GM12878 (cell line): ENCODE measurements at regions not wholly inside any gene's neighbourhood (a gene's known extent, or its start where the extent isn't known, plus 50 kb on each side); places are given as distances from the start of the nearest gene placed in this dataset.
"Not testable (repeated sequence)": the region's sequence is repeated elsewhere in the genome, so short reads cannot be mapped to it uniquely, and the experiment has no call there.

Experiments used
- ATAC-seq: fragments of 200-7000 bp; cut with Tn5 transposase; 3 replicates; pipeline ENCODE4 v1.9.1; 2020; ENCODE audit warnings: mild to moderate bottlenecking, moderate library complexity
- BruUV-seq: library from RNA; stranded (reverse); fragments of 400-500 nt; replicated peaks from 2 replicates; lab custom pipeline; 2021; lab: Mats Ljungman, UMichigan
- CTCF ChIA-PET: fragments of 300-600 bp; sonication (Branson Sonifier 250); formaldehyde crosslinking; extraction: SDS; loops from one replicate; lab custom pipeline; 2021; ENCODE audit warnings: inconsistent platforms; lab: Yijun Ruan, JAX
- POLR2A ChIA-PET: fragments of 350-600 bp; formaldehyde crosslinking; extraction: SDS; loops from one replicate; lab custom pipeline; 2021; ENCODE audit warnings: inconsistent platforms; lab: Charles Lee
- RAD21 ChIA-PET: fragments of 300-600 bp; sonication (Branson Sonifier 250); formaldehyde crosslinking; loops from one replicate; lab custom pipeline; 2023; ENCODE audit warnings: antibody characterized with exemption; ENCODE audit not compliant: unreplicated experiment; lab: Charles Lee
- SMC1A ChIA-PET: fragments of 300-600 bp; sonication (Branson Sonifier 250); formaldehyde crosslinking; loops from one replicate; lab custom pipeline; 2023; ENCODE audit not compliant: unreplicated experiment, uncharacterized antibody; lab: Charles Lee
- DNase-seq: peaks from one replicate; pipeline ENCODE4 v3.0.0-alpha.2; 2011; ENCODE audit warnings: low read depth, low spot score
- FAIRE-seq: peaks from 3 replicates; lab custom pipeline; 2011; peaks lifted over from hg19 to GRCh38; lab: Jason Lieb, UNC
- H2AFZ ChIP-seq: 2 replicates; pipeline ENCODE4 v1.6.0; 2011; ENCODE audit warnings: low read depth, low read length, control low read depth; ENCODE audit not compliant: control insufficient read depth
- H3K27ac ChIP-seq: 2 replicates; pipeline ENCODE4 v1.5.1; 2011; ENCODE audit warnings: control low read depth; ENCODE audit not compliant: control insufficient read depth, insufficient read depth
- H3K27me3 ChIP-seq, 2 experiments: replicated peaks in 1 of 2; 2 replicates each; pipeline versions ENCODE4 v1.6.0 to v1.6.1; 2011; ENCODE audit warnings: low read length in 1 of 2; ENCODE audit not compliant: control insufficient read depth in 2 of 2, insufficient read depth in 2 of 2
- H3K36me3 ChIP-seq, 2 experiments: 2 replicates each; pipeline ENCODE4 v1.5.1; 2011; ENCODE audit warnings: low read length in 1 of 2; ENCODE audit not compliant: control insufficient read depth in 2 of 2, insufficient read depth in 2 of 2
- H3K4me1 ChIP-seq: 2 replicates; pipeline ENCODE4 v1.6.1; 2011; ENCODE audit warnings: mild to moderate bottlenecking, low read length, moderate library complexity, mixed read lengths; ENCODE audit not compliant: control insufficient read depth, insufficient read depth
- H3K4me2 ChIP-seq: 2 replicates; pipeline ENCODE4 v1.6.0; 2011; ENCODE audit warnings: control low read depth; ENCODE audit not compliant: control insufficient read depth, insufficient read depth
- H3K4me3 ChIP-seq: fragments of 200-600 bp; sonication (generic); 2 replicates; pipeline ENCODE4 v1.5.1; 2016
- H3K79me2 ChIP-seq: 2 replicates; pipeline ENCODE4 v1.6.0; 2011; ENCODE audit warnings: low read length; ENCODE audit not compliant: control insufficient read depth, insufficient read depth
- H3K9ac ChIP-seq: 2 replicates; pipeline ENCODE4 v1.8.0; 2011; ENCODE audit warnings: low read length, control low read depth, mixed read lengths; ENCODE audit not compliant: control insufficient read depth, insufficient read depth
- H3K9me3 ChIP-seq: replicated peaks from 3 replicates; pipeline ENCODE4 v1.5.1; 2011; ENCODE audit warnings: mild to moderate bottlenecking, low read length; ENCODE audit not compliant: control insufficient read depth, insufficient read depth
- H4K20me1 ChIP-seq: 2 replicates; pipeline ENCODE4 v1.6.0; 2011; ENCODE audit not compliant: control insufficient read depth, insufficient read depth
- ETV6 ChIP-seq, 2 experiments: fragments of 450-650 bp in 1 of 2; IDR thresholded peaks in 1 of 2; conservative IDR thresholded peaks in 1 of 2; 2 replicates each; pipeline ENCODE4 v1.6.1; 2014; ENCODE audit warnings: antibody characterized with exemption in 1 of 2, borderline replicate concordance in 1 of 2, low read depth in 1 of 2, mild to moderate bottlenecking in 1 of 2, moderate library complexity in 1 of 2
- JUNB ChIP-seq: IDR thresholded peaks from 2 replicates; pipeline ENCODE4 v1.6.1; 2016; ENCODE audit warnings: antibody characterized with exemption, mild to moderate bottlenecking
- NFYB ChIP-seq: IDR thresholded peaks from 2 replicates; pipeline ENCODE4 v1.6.1; 2011; ENCODE audit warnings: low read depth, mild to moderate bottlenecking, low read length, improper control_type of control experiment, moderate library complexity; ENCODE audit not compliant: insufficient read depth
- RAD21 ChIP-seq: IDR thresholded peaks from 2 replicates; pipeline ENCODE4 v1.6.1; 2011; ENCODE audit warnings: mild to moderate bottlenecking, low read depth, low read length, moderate library complexity; ENCODE audit not compliant: insufficient read depth
- RCOR1 ChIP-seq: conservative IDR thresholded peaks from 2 replicates; pipeline ENCODE4 v1.6.1; 2012; ENCODE audit warnings: low read depth, low read length, improper control_type of control experiment
- SMARCA5 ChIP-seq: fragments of 450-650 bp; IDR thresholded peaks from 2 replicates; pipeline ENCODE4 v1.6.1; 2017; ENCODE audit warnings: mild to moderate bottlenecking
- TAF1 ChIP-seq: IDR thresholded peaks from 2 replicates; pipeline ENCODE4 v1.6.1; 2011; ENCODE audit warnings: mild to moderate bottlenecking, low read depth, low read length, borderline replicate concordance
- WGBS: methylation state at CpG from one replicate; pipeline ENCODE4 v1.1.6; 2016; ENCODE audit warnings: low lambda C conversion rate; ENCODE audit not compliant: insufficient replicate concordance, insufficient coverage; ENCODE audit errors: missing lambda C conversion rate; 5-methylcytosine and 5-hydroxymethylcytosine counted together
- in situ Hi-C: fragments of 300-500 bp; cut with MboI; formaldehyde crosslinking; loops from 9 replicates; pipeline ENCODE4 v1.14.3; 2018; ENCODE audit warnings: mixed read lengths
- intact Hi-C: fragments of 100-400 bp; cut with micrococcal nuclease; formaldehyde crosslinking; loops from one replicate; pipeline ENCODE4 v1.14.2; 2022; ENCODE audit not compliant: unreplicated experiment
- TF ChIP-seq, protein P1 (sequence below): IDR thresholded peaks from 2 replicates; pipeline ENCODE4 v1.6.1; 2012; ENCODE audit warnings: low read length, inconsistent platforms
- TF ChIP-seq, protein P2 (sequence below): fragments of 450-650 bp; IDR thresholded peaks from 2 replicates; pipeline ENCODE4 v1.6.1; 2016; ENCODE audit warnings: mild to moderate bottlenecking, moderate library complexity, borderline replicate concordance
- TF ChIP-seq, protein P3 (sequence below): fragments of 450-650 bp; IDR thresholded peaks from 2 replicates; pipeline ENCODE4 v1.6.1; 2014; ENCODE audit warnings: mild to moderate bottlenecking

GRCh38 chr13:21290442-21291002 is 114.1 kb downstream of the MRPL57 start:
- H3K4me2 ChIP-seq, H3K4me3 ChIP-seq, POLR2A ChIA-PET, H3K27ac ChIP-seq, H3K79me2 ChIP-seq, BruUV-seq, ATAC-seq, FAIRE-seq, H3K9ac ChIP-seq, H3K36me3 ChIP-seq, CTCF ChIA-PET, H3K27me3 ChIP-seq, H3K4me1 ChIP-seq, H2AFZ ChIP-seq, H4K20me1 ChIP-seq, SMC1A ChIA-PET, H3K9me3 ChIP-seq, RAD21 ChIA-PET, DNase-seq: not testable (repeated sequence)
- WGBS: 54% methylated on average over 13 of the region's 13 CpGs
- intact Hi-C loops (loop anchor here (10.0 kb wide), 2 partner anchors 176 to 1504 kb away; no protein-coding TSS in a partner anchor), in situ Hi-C loops (loop anchor here (25.0 kb wide), 1 partner anchor 1497 kb away; no protein-coding TSS in a partner anchor)
- TF ChIP-seq JUNB: peak; percentile 86

DNA sequence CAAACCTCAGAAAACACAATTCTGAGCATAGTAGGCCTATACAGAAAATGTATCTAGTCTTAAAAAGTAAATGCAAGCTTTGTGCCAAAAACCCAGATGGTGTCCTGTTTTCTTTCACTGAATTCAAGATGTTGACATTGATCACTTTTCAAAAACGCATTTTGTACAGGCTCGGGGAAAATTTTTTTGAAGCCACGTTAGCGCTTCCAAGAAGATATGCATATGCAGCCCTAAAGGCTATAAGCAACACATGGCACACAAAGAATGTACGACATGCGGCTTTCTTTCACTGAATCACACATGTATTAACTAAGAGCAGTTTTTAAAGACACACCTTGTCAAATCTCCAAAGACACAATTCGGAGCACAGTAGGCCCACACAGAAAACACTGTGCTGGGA is 115.4 kb downstream of the MRPL57 start:
- Histone ChIP-seq H3K27me3 (no peaks in the 10 kb centered on the region), H2AFZ (no peak overlapping the region), H3K4me1 (no peaks in the 10 kb centered on the region), H3K79me2 (no peaks in the 10 kb centered on the region), H3K27ac (no peak overlapping the region), H3K4me2 (no peak overlapping the region), H3K9ac (no peak overlapping the region), H4K20me1 (no peaks in the 10 kb centered on the region), H3K4me3 (no peak overlapping the region), H3K9me3 (no peaks in the 10 kb centered on the region), H3K36me3 (no peaks in the 10 kb centered on the region)
- ChIA-PET SMC1A (interaction anchor here (1.0 kb wide), 1 partner anchor 73 kb away, joined by 3 read pairs; no protein-coding TSS in a partner anchor), CTCF (interaction anchor here (1.2 to 1.4 kb wide), 2 partner anchors 185 to 186 kb away, joined by 3 to 5 read pairs; no protein-coding TSS in a partner anchor), RAD21 (no interaction called here), POLR2A (no interaction called here)
- in situ Hi-C loops (loop anchor here (25.0 kb wide), 1 partner anchor 1495 kb away; no protein-coding TSS in a partner anchor), intact Hi-C loops (loop anchor here (10.0 kb wide), 2 partner anchors 177 to 1503 kb away; no protein-coding TSS in a partner anchor)
- DNase-seq (no peak), ATAC-seq (no peak), FAIRE-seq (no peak)
- 75% methylated on average over 7 of the region's 7 CpGs for WGBS
- BruUV-seq: no TSS peak
- TF ChIP-seq RAD21 (no peak), TAF1 (no peak), RCOR1 (no peak), SMARCA5 (no peak), NFYB (no peak), ETV6 (conservative IDR thresholded peaks at IDR 0.05 in 1 of 2, IDR thresholded peaks at IDR 0.05 in 1 of 2; ENCODE audit: borderline replicate concordance in 1 of 2, low read depth in 1 of 2) (no peak)
- TF ChIP-seq, protein P1, sequence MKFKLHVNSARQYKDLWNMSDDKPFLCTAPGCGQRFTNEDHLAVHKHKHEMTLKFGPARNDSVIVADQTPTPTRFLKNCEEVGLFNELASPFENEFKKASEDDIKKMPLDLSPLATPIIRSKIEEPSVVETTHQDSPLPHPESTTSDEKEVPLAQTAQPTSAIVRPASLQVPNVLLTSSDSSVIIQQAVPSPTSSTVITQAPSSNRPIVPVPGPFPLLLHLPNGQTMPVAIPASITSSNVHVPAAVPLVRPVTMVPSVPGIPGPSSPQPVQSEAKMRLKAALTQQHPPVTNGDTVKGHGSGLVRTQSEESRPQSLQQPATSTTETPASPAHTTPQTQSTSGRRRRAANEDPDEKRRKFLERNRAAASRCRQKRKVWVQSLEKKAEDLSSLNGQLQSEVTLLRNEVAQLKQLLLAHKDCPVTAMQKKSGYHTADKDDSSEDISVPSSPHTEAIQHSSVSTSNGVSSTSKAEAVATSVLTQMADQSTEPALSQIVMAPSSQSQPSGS: no peak
- TF ChIP-seq, protein P2, sequence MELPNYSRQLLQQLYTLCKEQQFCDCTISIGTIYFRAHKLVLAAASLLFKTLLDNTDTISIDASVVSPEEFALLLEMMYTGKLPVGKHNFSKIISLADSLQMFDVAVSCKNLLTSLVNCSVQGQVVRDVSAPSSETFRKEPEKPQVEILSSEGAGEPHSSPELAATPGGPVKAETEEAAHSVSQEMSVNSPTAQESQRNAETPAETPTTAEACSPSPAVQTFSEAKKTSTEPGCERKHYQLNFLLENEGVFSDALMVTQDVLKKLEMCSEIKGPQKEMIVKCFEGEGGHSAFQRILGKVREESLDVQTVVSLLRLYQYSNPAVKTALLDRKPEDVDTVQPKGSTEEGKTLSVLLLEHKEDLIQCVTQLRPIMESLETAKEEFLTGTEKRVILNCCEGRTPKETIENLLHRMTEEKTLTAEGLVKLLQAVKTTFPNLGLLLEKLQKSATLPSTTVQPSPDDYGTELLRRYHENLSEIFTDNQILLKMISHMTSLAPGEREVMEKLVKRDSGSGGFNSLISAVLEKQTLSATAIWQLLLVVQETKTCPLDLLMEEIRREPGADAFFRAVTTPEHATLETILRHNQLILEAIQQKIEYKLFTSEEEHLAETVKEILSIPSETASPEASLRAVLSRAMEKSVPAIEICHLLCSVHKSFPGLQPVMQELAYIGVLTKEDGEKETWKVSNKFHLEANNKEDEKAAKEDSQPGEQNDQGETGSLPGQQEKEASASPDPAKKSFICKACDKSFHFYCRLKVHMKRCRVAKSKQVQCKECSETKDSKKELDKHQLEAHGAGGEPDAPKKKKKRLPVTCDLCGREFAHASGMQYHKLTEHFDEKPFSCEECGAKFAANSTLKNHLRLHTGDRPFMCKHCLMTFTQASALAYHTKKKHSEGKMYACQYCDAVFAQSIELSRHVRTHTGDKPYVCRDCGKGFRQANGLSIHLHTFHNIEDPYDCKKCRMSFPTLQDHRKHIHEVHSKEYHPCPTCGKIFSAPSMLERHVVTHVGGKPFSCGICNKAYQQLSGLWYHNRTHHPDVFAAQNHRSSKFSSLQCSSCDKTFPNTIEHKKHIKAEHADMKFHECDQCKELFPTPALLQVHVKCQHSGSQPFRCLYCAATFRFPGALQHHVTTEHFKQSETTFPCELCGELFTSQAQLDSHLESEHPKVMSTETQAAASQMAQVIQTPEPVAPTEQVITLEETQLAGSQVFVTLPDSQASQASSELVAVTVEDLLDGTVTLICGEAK: no peak
- TF ChIP-seq, protein P3, sequence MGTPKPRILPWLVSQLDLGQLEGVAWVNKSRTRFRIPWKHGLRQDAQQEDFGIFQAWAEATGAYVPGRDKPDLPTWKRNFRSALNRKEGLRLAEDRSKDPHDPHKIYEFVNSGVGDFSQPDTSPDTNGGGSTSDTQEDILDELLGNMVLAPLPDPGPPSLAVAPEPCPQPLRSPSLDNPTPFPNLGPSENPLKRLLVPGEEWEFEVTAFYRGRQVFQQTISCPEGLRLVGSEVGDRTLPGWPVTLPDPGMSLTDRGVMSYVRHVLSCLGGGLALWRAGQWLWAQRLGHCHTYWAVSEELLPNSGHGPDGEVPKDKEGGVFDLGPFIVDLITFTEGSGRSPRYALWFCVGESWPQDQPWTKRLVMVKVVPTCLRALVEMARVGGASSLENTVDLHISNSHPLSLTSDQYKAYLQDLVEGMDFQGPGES: no peak
